Omental fat pad (tissue), 3 donors: ENCODE measurements at regions not wholly inside any gene's neighbourhood (a gene's known extent, or its start where the extent isn't known, plus 50 kb on each side); places are given as distances from the start of the nearest gene placed in this dataset.

Experiments
- ATAC-seq: fragments of 150-250 bp; one replicate; pipeline ENCODE4 v1.9.1; 2016; ENCODE audit warnings: mild to moderate bottlenecking, moderate library complexity; ENCODE audit not compliant: low FRiP score
- DNase-seq: peaks from one replicate; pipeline ENCODE4 v3.0.0-alpha.2; 2019; ENCODE audit warnings: low spot score
- CTCF ChIP-seq, 3 donors: fragments of 450-650 bp; IDR thresholded peaks; one replicate each; pipeline ENCODE4 v1.5.1; 2016 to 2017; ENCODE audit warnings: antibody characterized with exemption in 3 of 3, mild to moderate bottlenecking in 3 of 3, moderate library complexity in 2 of 3

- no peak for ATAC-seq
- DNase-seq = no peak
- TF ChIP-seq CTCF (IDR thresholded peaks at IDR 0.05) = no peak
These were observed 594.1 kb downstream of the PTPRU start for GRCh38 chr1:29830383-29830782.

- ATAC-seq (no peak), DNase-seq (no peak)
- no peak for TF ChIP-seq CTCF (IDR thresholded peaks at IDR 0.05)
These were observed 593.4 kb downstream of the PTPRU start for GRCh38 chr1:29829448-29830344.

GRCh38 chr1:29828526-29829447 is 592.5 kb downstream of the PTPRU start:
- TF ChIP-seq CTCF (IDR thresholded peaks at IDR 0.05) = no peak
- no peak for ATAC-seq
- DNase-seq = no peak

DNA sequence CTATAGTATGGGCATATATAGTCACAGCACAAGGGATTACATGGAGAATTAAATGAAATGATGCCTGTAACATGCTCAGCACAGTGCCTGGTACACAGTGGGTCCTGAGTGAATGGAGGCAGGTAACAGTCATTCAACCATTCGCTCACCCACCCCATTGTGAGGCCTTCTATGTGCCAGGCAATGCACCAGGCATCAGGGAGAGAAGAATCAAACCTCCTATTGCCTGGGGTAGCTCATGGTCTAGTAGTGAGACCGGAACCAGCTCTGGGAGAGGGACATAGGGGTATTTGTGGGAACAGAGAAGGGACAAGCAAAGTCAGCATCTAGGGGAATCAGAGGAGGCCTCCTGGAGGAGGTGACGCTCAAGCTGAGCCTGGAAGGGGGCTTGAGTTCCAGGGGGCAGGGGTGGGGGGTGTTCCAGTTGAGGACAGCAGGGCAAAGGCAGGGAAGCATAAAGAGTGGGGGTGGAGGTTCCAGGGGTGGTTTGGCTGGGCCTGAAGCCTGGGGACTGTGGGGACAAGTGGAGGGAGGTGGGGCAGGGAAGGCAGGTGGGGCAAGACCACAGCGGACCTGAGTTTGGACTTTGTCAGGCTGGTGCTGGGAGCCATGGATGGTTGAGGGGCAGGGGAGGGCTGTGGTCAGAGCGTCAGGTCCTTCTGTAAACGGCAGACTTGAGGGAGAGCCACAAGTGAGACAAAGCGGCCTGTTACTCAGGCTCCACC is 591.6 kb downstream of the PTPRU start:
- no peak for TF ChIP-seq CTCF (IDR thresholded peaks at IDR 0.05)

DNA sequence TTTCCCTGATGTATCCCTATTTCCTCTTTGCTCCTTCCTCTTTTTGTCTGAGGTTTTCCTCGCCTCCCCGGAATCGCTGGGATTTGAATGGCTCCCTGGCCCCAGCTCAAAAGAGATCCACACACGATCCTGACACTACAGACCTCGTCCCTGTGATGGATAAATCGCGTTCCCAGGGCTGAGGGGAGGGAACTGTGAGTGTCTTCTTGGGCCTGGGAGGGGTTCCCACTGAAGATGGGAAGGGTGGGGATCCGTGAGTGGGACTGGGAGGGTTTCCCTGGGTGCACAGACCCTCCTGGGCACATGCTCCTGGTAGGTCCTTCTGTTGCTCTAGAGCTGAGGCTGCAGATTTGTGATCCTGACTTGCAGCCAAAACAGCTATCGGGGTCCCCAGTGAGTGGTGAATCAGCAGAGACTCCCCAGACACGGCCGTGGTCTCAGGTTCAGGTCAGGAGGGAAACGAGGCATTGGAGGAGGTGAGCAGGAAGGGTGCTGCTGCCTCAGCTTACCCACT is 591.0 kb downstream of the PTPRU start:
- TF ChIP-seq CTCF (IDR thresholded peaks at IDR 0.05) = no peak
- DNase-seq (no peak), ATAC-seq (no peak)

More for the DNA sequence above, 591.6 kb downstream of the PTPRU start:
- DNase-seq = no peak
- ATAC-seq = no peak

DNA sequence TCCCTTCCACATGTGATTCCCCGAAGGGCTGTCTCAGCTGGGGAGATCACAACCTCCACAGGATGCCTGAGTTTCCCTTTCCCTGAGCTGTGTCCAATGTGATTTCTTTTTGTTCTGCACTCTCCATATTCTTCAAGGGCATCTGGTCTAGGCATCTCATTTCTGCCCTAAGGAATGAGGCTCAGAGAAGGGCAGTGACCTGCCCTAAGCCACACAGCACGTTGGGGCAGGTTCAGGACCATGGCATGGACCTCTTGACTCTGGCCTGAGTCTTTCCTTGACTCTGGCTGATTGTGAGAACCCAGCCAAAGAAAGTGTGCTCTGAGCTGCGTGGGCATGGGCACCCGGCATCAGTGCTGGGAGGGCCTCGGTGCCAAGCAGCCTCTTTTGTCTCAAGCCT is 590.3 kb downstream of the PTPRU start:
- ATAC-seq (no peak), DNase-seq (no peak)
- TF ChIP-seq CTCF (IDR thresholded peaks at IDR 0.05) = no peak
